K562 (cell line): ENCODE measurements at regions not wholly inside any gene's neighbourhood (a gene's known extent, or its start where the extent isn't known, plus 50 kb on each side); places are given as distances from the start of the nearest gene placed in this dataset.

ENCODE experiments used
- ATAC-seq: fragments of 200-7000 bp; cut with Tn5 transposase; 3 replicates; pipeline ENCODE4 v1.9.1; 2020; ENCODE audit warnings: moderate library complexity
- BruUV-seq: library from RNA; stranded (reverse); fragments of 400-500 nt; replicated peaks from 2 replicates; lab custom pipeline; 2021; lab: Mats Ljungman, UMichigan
- CTCF ChIA-PET: fragments of 300-600 bp; formaldehyde crosslinking; extraction: SDS; loops from one replicate; lab custom pipeline; 2021; ENCODE audit warnings: low intra/inter-chr PET ratio; lab: Yijun Ruan, JAX
- POLR2A ChIA-PET: fragments of 300-600, 350-650 bp; sonication (Branson Sonifier 250); formaldehyde crosslinking; extraction: SDS; loops from one replicate; lab custom pipeline; 2021; ENCODE audit warnings: antibody characterized with exemption, inconsistent platforms; lab: Yijun Ruan, JAX
- DNase-seq, 4 experiments: peaks; one replicate each; pipeline versions ENCODE4 v3.0.0 to v3.0.0-alpha.2; 2011 to 2018; ENCODE audit warnings: low spot score in 3 of 4, mixed read lengths in 3 of 4; ENCODE audit errors: extremely low read depth in 1 of 4
- FAIRE-seq: peaks from 2 replicates; lab custom pipeline; 2011; peaks lifted over from hg19 to GRCh38; lab: Jason Lieb, UNC
- H2AFZ ChIP-seq: 2 replicates; pipeline ENCODE4 v1.6.0; 2011; ENCODE audit warnings: low read depth, low read length, control low read depth, inconsistent platforms
- H3K27ac ChIP-seq: fragments of 200-600 bp; 3 replicates; pipeline ENCODE4 v1.8.0; 2011; ENCODE audit warnings: low read depth, mild to moderate bottlenecking, control low read depth, inconsistent platforms, low read length, moderate library complexity, mixed read lengths; ENCODE audit errors: extremely low read depth
- H3K27me3 ChIP-seq, 2 experiments: fragments of 300-600 bp in 1 of 2; 2 replicates in 1 of 2; 3 replicates in 1 of 2; pipeline versions ENCODE4 v1.6.0 to v1.8.0; 2011; ENCODE audit warnings: inconsistent platforms in 2 of 2, low read length in 2 of 2, mild to moderate bottlenecking in 1 of 2, mixed read lengths in 1 of 2, moderate library complexity in 1 of 2; ENCODE audit not compliant: control insufficient read depth in 2 of 2, insufficient read depth in 2 of 2
- H3K36me3 ChIP-seq: fragments of 300-600 bp; 3 replicates; pipeline ENCODE4 v1.8.0; 2011; ENCODE audit warnings: mild to moderate bottlenecking, low read length, inconsistent platforms; ENCODE audit not compliant: control insufficient read depth, insufficient read depth
- H3K4me1 ChIP-seq, 2 experiments: fragments of 200-600 bp in 1 of 2; replicated peaks in 1 of 2; 2 replicates in 1 of 2; 3 replicates in 1 of 2; pipeline versions ENCODE4 v1.5.1 to v1.8.0; 2011; ENCODE audit warnings: inconsistent platforms in 2 of 2, low read length in 2 of 2, mild to moderate bottlenecking in 1 of 2, mixed read lengths in 1 of 2, moderate library complexity in 1 of 2; ENCODE audit not compliant: control insufficient read depth in 2 of 2, insufficient read depth in 2 of 2
- H3K4me2 ChIP-seq: 2 replicates; pipeline ENCODE4 v1.6.1; 2011; ENCODE audit warnings: low read length, control low read depth, inconsistent platforms, mixed read lengths; ENCODE audit not compliant: insufficient read depth
- H3K4me3 ChIP-seq: fragments of 200-600 bp; sonication (generic), shearing (Covaris generic); 2 replicates; pipeline ENCODE4 v1.5.1; 2016; ENCODE audit warnings: control low read depth, inconsistent platforms
- H3K79me2 ChIP-seq: fragments of 200-600 bp; 3 replicates; pipeline ENCODE4 v1.8.0; 2011; ENCODE audit warnings: low read length, inconsistent platforms; ENCODE audit not compliant: control insufficient read depth, insufficient read depth
- H3K9ac ChIP-seq, 2 experiments: 2 replicates each; pipeline versions ENCODE4 v1.6.0 to v1.6.1; 2011; ENCODE audit warnings: low read depth in 2 of 2, low read length in 2 of 2, control low read depth in 1 of 2, inconsistent platforms in 1 of 2, mild to moderate bottlenecking in 1 of 2, mixed read lengths in 1 of 2; ENCODE audit not compliant: insufficient read depth in 1 of 2
- H3K9me1 ChIP-seq: one replicate; pipeline ENCODE4 v1.6.0; 2011; ENCODE audit warnings: inconsistent platforms, mild to moderate bottlenecking, low read length, moderate library complexity; ENCODE audit not compliant: control insufficient read depth, insufficient read depth
- H3K9me3 ChIP-seq: replicated peaks from 2 replicates; pipeline ENCODE4 v1.5.1; 2011; ENCODE audit warnings: low read depth, low read length, inconsistent platforms; ENCODE audit not compliant: control insufficient read depth, insufficient read depth
- H4K20me1 ChIP-seq: replicated peaks from 2 replicates; pipeline ENCODE4 v1.6.1; 2011; ENCODE audit warnings: low read length, inconsistent platforms, mixed read lengths; ENCODE audit not compliant: control insufficient read depth, insufficient read depth
- CBX2 ChIP-seq: fragments of 200-600 bp; sonication (generic); IDR thresholded peaks from one replicate; pipeline ENCODE4 v1.6.1; 2012; ENCODE audit warnings: mild to moderate bottlenecking, low read length, inconsistent platforms; ENCODE audit not compliant: insufficient read depth, poor library complexity, severe bottlenecking
- NELFE ChIP-seq: IDR thresholded peaks from 2 replicates; pipeline ENCODE4 v1.6.1; 2011; ENCODE audit warnings: mild to moderate bottlenecking; ENCODE audit not compliant: insufficient read depth, insufficient read length
- RERE ChIP-seq: sonication (generic); formaldehyde crosslinking; IDR thresholded peaks from 2 replicates; pipeline ENCODE4 v1.8.0; 2023; ENCODE audit warnings: missing genetic modification reagents, mild to moderate bottlenecking, borderline replicate concordance
- RNF219 ChIP-seq: fragments of 250-450 bp; sonication (Bioruptor Pico); IDR thresholded peaks from 2 replicates; pipeline ENCODE4 v1.5.0; 2022; ENCODE audit warnings: mild to moderate bottlenecking
- SFPQ ChIP-seq: fragments of 200-400 bp; formaldehyde crosslinking; IDR thresholded peaks from 2 replicates; pipeline ENCODE4 v1.6.1; 2017; ENCODE audit warnings: mild to moderate bottlenecking, low read depth, low read length, moderate library complexity
- ZBTB2 ChIP-seq: fragments of 450-650 bp; IDR thresholded peaks from 2 replicates; pipeline ENCODE4 v1.6.1; 2016; ENCODE audit warnings: antibody characterized with exemption
- WGBS: fragments of 100-300 bp; shearing (Covaris generic); methylation state at CpG from one replicate; pipeline ENCODE4 v1.1.6; 2016; ENCODE audit warnings: low coverage, mixed read lengths; ENCODE audit not compliant: insufficient coverage; ENCODE audit errors: missing lambda C conversion rate; 5-methylcytosine and 5-hydroxymethylcytosine counted together
- in situ Hi-C: fragments of 300-500 bp; cut with MboI; formaldehyde crosslinking; loops from 4 replicates; pipeline ENCODE4 v1.15.0; 2018; ENCODE audit warnings: inconsistent platforms, mixed read lengths
- intact Hi-C: fragments of 100-400 bp; cut with micrococcal nuclease; formaldehyde crosslinking; loops from 2 replicates; pipeline ENCODE4 v1.14.2; 2022

GRCh38 chr2:92073815-92074548, 2797.2 kb upstream of the TEKT4 start:
- 14% methylated on average over 34 of the region's 45 CpGs for WGBS
- BruUV-seq: no TSS peak
- no peaks in the 10 kb centered on the region for H3K9me1 ChIP-seq
- no peak for ATAC-seq
- ChIA-PET POLR2A (no interaction called here), CTCF (no interaction called here)
- H3K4me3 ChIP-seq: no peak overlapping the region
- H3K4me1 ChIP-seq: no peaks in the 10 kb centered on the region
- no peak overlapping the region for H3K27ac ChIP-seq
- no peaks in the 10 kb centered on the region for H3K79me2 ChIP-seq
- in situ Hi-C loops: no loop called here
- peak in 2 of 4 experiments; percentile 0 to 1 for DNase-seq
- no peak overlapping the region for H2AFZ ChIP-seq
- FAIRE-seq: no peak
- intact Hi-C loops: no loop called here
- H3K9ac ChIP-seq: no peak overlapping the region
- H3K36me3 ChIP-seq: no peaks in the 10 kb centered on the region
- no peak overlapping the region for H3K4me2 ChIP-seq
- peaks cover 2 to 25% of the 10 kb centered on the region in 2 experiments; a peak in 3 of 5 replicates for H3K27me3 ChIP-seq
- no peaks in the 10 kb centered on the region for H3K9me3 ChIP-seq
- no peak for TF ChIP-seq RNF219 (CRISPR knock-in tag)
- no peak for TF ChIP-seq RERE (CRISPR knock-in tag)
- TF ChIP-seq CBX2: no peak
- TF ChIP-seq SFPQ: no peak
- TF ChIP-seq NELFE: no peak
- no peak for TF ChIP-seq ZBTB2
- H4K20me1 ChIP-seq: no peaks in the 10 kb centered on the region
